Esophagus squamous epithelium (tissue), 5 donors: ENCODE measurements at regions not wholly inside any gene's neighbourhood (a gene's known extent, or its start where the extent isn't known, plus 50 kb on each side); places are given as distances from the start of the nearest gene placed in this dataset.
"Not testable (repeated sequence)": the region's sequence is repeated elsewhere in the genome, so short reads cannot be mapped to it uniquely, and the experiment has no call there.

Source experiments
- DNase-seq: peaks from one replicate; lab custom pipeline; 2025; lab: John Stamatoyannopoulos, UW
- H3K27ac ChIP-seq, 4 donors: fragments of 200-600 bp; sonication (generic); one replicate each; pipeline ENCODE4 v1.5.1; 2016 to 2019; ENCODE audit warnings: mild to moderate bottlenecking in 1 of 4
- H3K27me3 ChIP-seq, 4 donors: fragments of 200-600 bp; sonication (generic); 1 replicate in 3 of 4; 2 replicates in 1 of 4; pipeline versions ENCODE4 v1.5.1 to v1.6.0; 2017 to 2021; ENCODE audit warnings: antibody characterized with exemption in 1 of 4
- H3K36me3 ChIP-seq, 3 donors: fragments of 200-600 bp; sonication (generic); one replicate each; pipeline ENCODE4 v1.5.1; 2016 to 2019
- H3K4me1 ChIP-seq, 3 donors: fragments of 200-600 bp; sonication (generic); one replicate each; pipeline ENCODE4 v1.5.1; 2017 to 2019
- H3K4me3 ChIP-seq, 4 donors: fragments of 200-600 bp; sonication (generic); 1 replicate in 3 of 4; 2 replicates in 1 of 4; pipeline ENCODE4 v1.5.1; 2016 to 2019; ENCODE audit warnings: mild to moderate bottlenecking in 2 of 4, moderate library complexity in 1 of 4
- H3K9me3 ChIP-seq, 3 donors: fragments of 200-600 bp; sonication (generic); one replicate each; pipeline ENCODE4 v1.5.1; 2016 to 2019
- CTCF ChIP-seq, 6 experiments: fragments of 450-650 bp in 4 of 6; fragments of 200-600 bp in 2 of 6; sonication (generic) in 2 of 6; IDR thresholded peaks; one replicate each; pipeline ENCODE4 v1.5.1; 2016 to 2019; ENCODE audit warnings: antibody characterized with exemption in 6 of 6, mild to moderate bottlenecking in 4 of 6, moderate library complexity in 4 of 6
- POLR2A ChIP-seq, 4 donors: fragments of 450-650 bp; IDR thresholded peaks; one replicate each; pipeline ENCODE4 v1.6.1; 2017; ENCODE audit warnings: antibody characterized with exemption in 4 of 4, mild to moderate bottlenecking in 4 of 4, moderate library complexity in 3 of 4
- WGBS, 2 donors: methylation state at CpG; one replicate each; pipeline ENCODE4 v1.1.5; 2018; 5-methylcytosine and 5-hydroxymethylcytosine counted together
- intact Hi-C: fragments of 100-400 bp; cut with DNase I; formaldehyde crosslinking; loops from one replicate; pipeline ENCODE4 v1.15.0; 2022
- donor health status: DM: yes; HTN: yes; CAD: no.

DNA sequence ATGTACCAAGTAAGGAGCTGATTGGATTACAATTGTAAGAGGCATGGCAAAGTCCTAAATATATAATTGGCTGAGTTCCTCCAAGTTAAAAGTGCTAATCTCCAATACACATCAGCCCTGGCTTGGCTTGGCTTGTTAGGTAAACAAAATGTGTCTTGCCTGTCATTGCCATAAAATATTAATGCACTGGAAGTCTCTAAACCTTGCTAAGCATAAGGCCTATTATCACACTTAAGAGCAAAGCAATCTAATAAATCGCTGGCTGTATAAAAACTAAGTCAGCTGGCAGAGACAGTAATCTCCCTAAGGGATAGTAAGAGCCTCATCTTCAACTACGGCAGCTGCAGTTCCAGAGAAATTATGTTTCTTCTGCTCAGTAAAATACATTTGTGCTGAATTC, 418.6 kb upstream of the GRAMD2B start:
- 24 to 27% methylated on average over 2 of the region's 2 CpGs for WGBS, 2 donors
- Histone ChIP-seq H3K9me3 (no peaks in the 10 kb centered on the region), H3K27me3 (no peaks in the 10 kb centered on the region), H3K36me3 (no peaks in the 10 kb centered on the region), H3K4me1 (peaks cover 0 to 36% (median 15%) of the 10 kb centered on the region in 3 donors), H3K27ac (no peak overlapping the region), H3K4me3 (no peak overlapping the region)
- intact Hi-C loops, result no loop called here
- no peak for DNase-seq
- no peak for TF ChIP-seq CTCF (IDR thresholded peaks at IDR 0.05)
- TF ChIP-seq POLR2A (IDR thresholded peaks at IDR 0.05), result no peak

- Histone ChIP-seq H3K4me3 (no peak overlapping the region), H3K27ac (no peak overlapping the region), H3K27me3 (no peaks in the 10 kb centered on the region), H3K36me3 (no peaks in the 10 kb centered on the region), H3K9me3 (no peaks in the 10 kb centered on the region), H3K4me1 (peaks cover 0 to 24% (median 6%) of the 10 kb centered on the region in 3 donors)
- no peak for DNase-seq
- intact Hi-C loops, result no loop called here
- TF ChIP-seq POLR2A (IDR thresholded peaks at IDR 0.05) (no peak), CTCF (IDR thresholded peaks at IDR 0.05) (no peak)
- WGBS, 2 donors, result 88 to 92% methylated on average over 1 of the region's 1 CpG
Measured at GRCh38 chr5:126007841-126008240, 415.4 kb upstream of the GRAMD2B start.

DNA sequence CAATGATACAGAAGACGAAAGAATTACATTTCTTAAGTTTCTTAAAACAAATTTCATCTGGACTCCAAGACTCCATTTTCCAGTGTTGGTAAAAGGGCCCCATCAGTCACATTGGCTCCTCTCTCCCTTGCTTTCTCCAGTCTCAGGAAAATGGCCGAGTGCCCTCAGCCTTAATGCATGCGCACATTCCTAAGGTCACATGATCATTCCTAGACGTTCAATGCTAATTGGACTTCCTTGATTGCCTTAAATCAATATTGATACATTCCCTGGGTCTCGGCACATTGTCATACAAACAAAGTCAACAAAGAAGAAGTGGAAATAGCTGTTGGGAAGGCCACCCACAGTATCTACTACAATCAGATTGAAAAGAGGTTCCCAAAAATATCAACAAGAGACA, 413.6 kb upstream of the GRAMD2B start:
- no peaks in the 10 kb centered on the region for H3K9me3 ChIP-seq
- H3K27ac ChIP-seq, result no peak overlapping the region
- intact Hi-C loops, result no loop called here
- H3K36me3 ChIP-seq, result no peaks in the 10 kb centered on the region
- no peak overlapping the region for H3K4me3 ChIP-seq
- no peaks in the 10 kb centered on the region for H3K27me3 ChIP-seq
- DNase-seq, result no peak
- WGBS, 2 donors, result 52 to 84% methylated on average over 4 to 5 of the region's 5 CpGs
- TF ChIP-seq POLR2A (IDR thresholded peaks at IDR 0.05), result no peak
- H3K4me1 ChIP-seq, result peaks cover 0 to 7% (median 2%) of the 10 kb centered on the region in 3 donors

- DNase-seq, intact Hi-C loops, H3K27me3 ChIP-seq, H3K9me3 ChIP-seq, H3K4me3 ChIP-seq, H3K27ac ChIP-seq, H3K36me3 ChIP-seq: not testable (repeated sequence)
- H3K4me1 ChIP-seq, result peaks cover 0 to 20% (median 6%) of the 10 kb centered on the region in 3 donors
- 88 to 93% methylated on average over 7 of the region's 7 CpGs for WGBS, 2 donors
Measured at GRCh38 chr5:126011526-126011925, 411.7 kb upstream of the GRAMD2B start.

- Histone ChIP-seq H3K9me3 (no peaks in the 10 kb centered on the region), H3K4me1 (peaks cover 0 to 22% (median 6%) of the 10 kb centered on the region in 3 donors), H3K4me3 (no peak overlapping the region), H3K27me3 (no peaks in the 10 kb centered on the region), H3K27ac (no peak overlapping the region), H3K36me3 (no peaks in the 10 kb centered on the region)
- intact Hi-C loops, result no loop called here
- DNase-seq, result no peak
- WGBS, 2 donors, result 71 to 83% methylated on average over 1 of the region's 1 CpG
- TF ChIP-seq POLR2A (IDR thresholded peaks at IDR 0.05) (no peak), CTCF (IDR thresholded peaks at IDR 0.05) (no peak)
Measured at GRCh38 chr5:126014676-126015075, 408.5 kb upstream of the GRAMD2B start.

DNA sequence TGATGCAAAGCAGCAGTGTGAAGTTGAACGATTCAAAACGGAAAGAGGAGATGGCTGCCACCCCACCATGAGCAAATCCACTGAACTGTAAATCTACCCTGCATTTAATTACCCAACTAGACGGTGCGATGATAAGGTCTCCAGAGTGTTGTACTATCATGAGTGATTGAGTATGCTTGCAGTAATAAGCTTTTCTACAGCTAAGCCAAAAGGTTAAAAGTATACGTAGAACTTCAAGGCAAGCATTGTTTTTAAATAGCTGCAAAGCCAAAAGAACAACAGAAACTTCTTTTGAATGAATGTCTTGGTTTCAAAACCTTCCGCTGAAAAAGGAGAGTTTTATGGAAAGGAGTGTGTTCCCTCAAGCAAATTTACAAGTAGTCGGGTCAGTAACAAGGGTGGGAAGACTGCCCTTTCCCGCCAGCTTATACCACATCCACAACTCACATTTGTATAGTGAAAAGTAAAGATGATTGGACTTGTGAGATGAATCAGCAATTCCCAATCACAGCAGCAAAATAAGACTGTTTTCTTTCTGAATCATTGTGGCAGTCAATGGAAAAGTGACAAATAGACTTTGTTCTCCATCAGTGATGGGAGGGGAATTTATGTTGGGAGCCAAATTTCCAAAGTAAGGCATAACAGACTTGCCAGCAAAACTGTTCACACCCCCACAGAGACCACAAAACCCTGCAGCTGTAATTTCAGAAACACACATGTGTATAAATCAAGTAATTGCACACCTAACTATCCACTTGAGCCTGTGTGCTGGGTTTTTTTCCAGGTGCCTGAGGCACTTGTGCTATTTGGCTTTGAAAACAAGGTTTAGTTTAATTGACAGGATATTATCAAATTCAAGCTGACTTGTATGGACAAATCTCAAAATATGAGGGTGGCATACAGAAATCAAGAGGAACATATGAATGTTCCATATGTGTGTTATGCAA, 407.7 kb upstream of the GRAMD2B start:
- TF ChIP-seq POLR2A (IDR thresholded peaks at IDR 0.05) (no peak), CTCF (IDR thresholded peaks at IDR 0.05) (no peak)
- peak overlapping the region in 1 of 4 donors; percentile 8 for H3K27ac ChIP-seq
- peaks cover 0 to 22% (median 6%) of the 10 kb centered on the region in 3 donors for H3K4me1 ChIP-seq
- no peak for DNase-seq
- no peak overlapping the region for H3K4me3 ChIP-seq
- H3K9me3 ChIP-seq, result no peaks in the 10 kb centered on the region
- no peaks in the 10 kb centered on the region for H3K27me3 ChIP-seq
- H3K36me3 ChIP-seq, result no peaks in the 10 kb centered on the region
- WGBS, 2 donors, result 31 to 49% methylated on average over 8 of the region's 8 CpGs
- intact Hi-C loops, result no loop called here
